SK-N-SH (cell line): ENCODE measurements at regions not wholly inside any gene's neighbourhood (a gene's known extent, or its start where the extent isn't known, plus 50 kb on each side); places are given as distances from the start of the nearest gene placed in this dataset.

Experiments
- CTCF ChIA-PET: fragments of 300-600, 350-600 bp; formaldehyde crosslinking; extraction: SDS; loops from one replicate; lab custom pipeline; 2021; lab: Yijun Ruan, JAX
- POLR2A ChIA-PET: fragments of 350-600 bp; sonication (Branson Sonifier 250); formaldehyde crosslinking; extraction: SDS; loops from one replicate; lab custom pipeline; 2020; ENCODE audit warnings: antibody characterized with exemption, inconsistent platforms; lab: Yijun Ruan, JAX
- DNase-seq: peaks from one replicate; pipeline ENCODE4 v3.0.0; 2012
- H2AFZ ChIP-seq: fragments of 200-600 bp; sonication (generic); 2 replicates; pipeline ENCODE4 v1.8.1; 2016; ENCODE audit warnings: antibody characterized with exemption, mild to moderate bottlenecking, low read depth
- H3F3A ChIP-seq: fragments of 200-600 bp; sonication (generic); replicated peaks from 2 replicates; pipeline ENCODE3; 2016; ENCODE audit warnings: antibody characterized with exemption, mild to moderate bottlenecking; ENCODE audit not compliant: insufficient read depth
- H3K27ac ChIP-seq, 2 experiments: fragments of 200-500 bp in 1 of 2; fragments of 200-600 bp in 1 of 2; sonication (Bioruptor generic) in 1 of 2; sonication (generic), shearing (Covaris generic) in 1 of 2; 2 replicates each; pipeline versions ENCODE4 v1.5.1 to v1.6.1; 2014 to 2016; ENCODE audit warnings: low read depth in 2 of 2, inconsistent platforms in 1 of 2, low read length in 1 of 2, mild to moderate bottlenecking in 1 of 2, mixed read lengths in 1 of 2
- H3K27me3 ChIP-seq: fragments of 200-600 bp; sonication (generic), shearing (Covaris generic); 2 replicates; pipeline ENCODE4 v1.6.1; 2016; ENCODE audit warnings: mixed run types; ENCODE audit not compliant: insufficient read depth
- H3K36me3 ChIP-seq, 2 experiments: fragments of 200-500 bp in 1 of 2; fragments of 200-600 bp in 1 of 2; sonication (Bioruptor generic) in 1 of 2; sonication (generic) in 1 of 2; replicated peaks in 1 of 2; 2 replicates each; pipeline versions ENCODE3 to v1.5.1; 2014 to 2016; ENCODE audit warnings: low read length in 1 of 2, mild to moderate bottlenecking in 1 of 2; ENCODE audit not compliant: insufficient read depth in 2 of 2, control insufficient read depth in 1 of 2
- H3K4me1 ChIP-seq, 2 experiments: fragments of 200-500 bp in 1 of 2; fragments of 200-600 bp in 1 of 2; sonication (Bioruptor generic) in 1 of 2; sonication (generic), shearing (Covaris generic) in 1 of 2; 2 replicates each; pipeline versions ENCODE4 v1.5.1 to v1.6.1; 2014 to 2016; ENCODE audit warnings: low read depth in 1 of 2, low read length in 1 of 2, mixed run types in 1 of 2; ENCODE audit not compliant: insufficient read depth in 2 of 2, control insufficient read depth in 1 of 2
- H3K4me2 ChIP-seq: fragments of 200-600 bp; sonication (generic), shearing (Covaris generic); 2 replicates; pipeline ENCODE4 v1.6.1; 2017; ENCODE audit warnings: mixed run types
- H3K4me3 ChIP-seq, 2 experiments: fragments of 200-500 bp in 1 of 2; fragments of 200-600 bp in 1 of 2; sonication (Bioruptor generic) in 1 of 2; sonication (generic), shearing (Covaris generic) in 1 of 2; 2 replicates each; pipeline versions ENCODE4 v1.5.1 to v1.8.1; 2014 to 2016; ENCODE audit warnings: low read depth in 2 of 2, inconsistent platforms in 1 of 2, low read length in 1 of 2, mild to moderate bottlenecking in 1 of 2, mixed read lengths in 1 of 2, moderate library complexity in 1 of 2
- H3K79me2 ChIP-seq: fragments of 200-600 bp; sonication (generic); 2 replicates; pipeline ENCODE4 v1.8.1; 2017; ENCODE audit warnings: mild to moderate bottlenecking; ENCODE audit not compliant: insufficient read depth
- H3K9ac ChIP-seq: fragments of 200-600 bp; sonication (generic); 2 replicates; pipeline ENCODE4 v1.6.1; 2017; ENCODE audit warnings: mixed run types
- H3K9me2 ChIP-seq: fragments of 200-600 bp; sonication (generic); 2 replicates; pipeline ENCODE4 v1.6.1; 2017; ENCODE audit warnings: mixed run types
- H3K9me3 ChIP-seq: fragments of 200-600 bp; sonication (generic); 2 replicates; pipeline ENCODE4 v1.6.1; 2017; ENCODE audit warnings: mixed run types, mild to moderate bottlenecking, moderate library complexity
- H4K20me1 ChIP-seq: fragments of 200-600 bp; sonication (generic); 2 replicates; pipeline ENCODE4 v1.6.1; 2017; ENCODE audit warnings: mild to moderate bottlenecking, mixed run types; ENCODE audit not compliant: insufficient read depth
- CHD2 ChIP-seq: fragments of 150-350 bp; IDR thresholded peaks from 2 replicates; pipeline ENCODE4 v1.6.1; 2018; ENCODE audit warnings: low read length; ENCODE audit not compliant: partially characterized antibody
- ELF1 ChIP-seq: IDR thresholded peaks from 2 replicates; pipeline ENCODE4 v1.4.0; 2012
- FOXM1 ChIP-seq: IDR thresholded peaks from 2 replicates; pipeline ENCODE4 v1.4.0; 2012; ENCODE audit warnings: low read depth, mild to moderate bottlenecking
- GABPA ChIP-seq: IDR thresholded peaks from 2 replicates; pipeline ENCODE4 v1.4.0; 2012; ENCODE audit warnings: low read depth, mild to moderate bottlenecking
- GATA2 ChIP-seq: sonication (generic); formaldehyde crosslinking; IDR thresholded peaks from 2 replicates; pipeline ENCODE4 v1.5.0; 2020; ENCODE audit warnings: mild to moderate bottlenecking, missing genetic modification reagents
- MXI1 ChIP-seq: IDR thresholded peaks from 2 replicates; pipeline ENCODE4 v1.6.1; 2012; ENCODE audit warnings: mild to moderate bottlenecking, low read depth, low read length, improper control_type of control experiment
- NFIC ChIP-seq: IDR thresholded peaks from 2 replicates; pipeline ENCODE4 v1.4.0; 2012; ENCODE audit warnings: borderline replicate concordance
- NRF1 ChIP-seq: IDR thresholded peaks from 2 replicates; pipeline ENCODE4 v1.6.1; 2012; ENCODE audit warnings: low read depth, mild to moderate bottlenecking, low read length
- POLR2AphosphoS5 ChIP-seq: IDR thresholded peaks from 2 replicates; pipeline ENCODE4 v1.6.1; 2012; ENCODE audit warnings: low read depth, low read length
- RAD21 ChIP-seq: IDR thresholded peaks from 2 replicates; pipeline ENCODE4 v1.6.1; 2012; ENCODE audit warnings: mild to moderate bottlenecking, low read length
- RCOR1 ChIP-seq: fragments of 150-350 bp; IDR thresholded peaks from 2 replicates; pipeline ENCODE4 v1.6.1; 2017; ENCODE audit warnings: antibody characterized with exemption, low read length
- RFX5 ChIP-seq: IDR thresholded peaks from 2 replicates; pipeline ENCODE4 v1.6.1; 2012; ENCODE audit warnings: mild to moderate bottlenecking, improper control_type of control experiment, low read length
- RXRA ChIP-seq: IDR thresholded peaks from 2 replicates; pipeline ENCODE4 v1.4.0; 2012; ENCODE audit warnings: low read depth, mild to moderate bottlenecking, borderline replicate concordance
- SMC3 ChIP-seq: IDR thresholded peaks from 2 replicates; pipeline ENCODE4 v1.6.1; 2012; ENCODE audit warnings: low read depth, low read length, improper control_type of control experiment
- TAF1 ChIP-seq: IDR thresholded peaks from 2 replicates; pipeline ENCODE4 v1.6.1; 2012; ENCODE audit warnings: low read depth, mild to moderate bottlenecking, low read length, moderate library complexity, borderline replicate concordance
- ZBTB33 ChIP-seq: IDR thresholded peaks from 2 replicates; pipeline ENCODE4 v1.4.0; 2012; ENCODE audit warnings: low read depth, borderline replicate concordance
- WGBS: methylation state at CpG from one replicate; pipeline ENCODE4 v1.1.6; 2017; ENCODE audit warnings: low lambda C conversion rate; 5-methylcytosine and 5-hydroxymethylcytosine counted together
- TF ChIP-seq, protein P1 (sequence below): IDR thresholded peaks from 2 replicates; pipeline ENCODE4 v1.4.0; 2012; ENCODE audit warnings: low read depth, borderline replicate concordance
- TF ChIP-seq, protein P2 (sequence below): fragments of 200-600 bp; sonication (generic); IDR thresholded peaks from 2 replicates; pipeline ENCODE4 v1.6.1; 2017; ENCODE audit warnings: antibody characterized with exemption, mild to moderate bottlenecking, moderate library complexity
- TF ChIP-seq, protein P3 (sequence below): fragments of 150-350 bp; IDR thresholded peaks from 2 replicates; pipeline ENCODE4 v1.6.1; 2016; ENCODE audit warnings: mild to moderate bottlenecking, low read depth, low read length

DNA sequence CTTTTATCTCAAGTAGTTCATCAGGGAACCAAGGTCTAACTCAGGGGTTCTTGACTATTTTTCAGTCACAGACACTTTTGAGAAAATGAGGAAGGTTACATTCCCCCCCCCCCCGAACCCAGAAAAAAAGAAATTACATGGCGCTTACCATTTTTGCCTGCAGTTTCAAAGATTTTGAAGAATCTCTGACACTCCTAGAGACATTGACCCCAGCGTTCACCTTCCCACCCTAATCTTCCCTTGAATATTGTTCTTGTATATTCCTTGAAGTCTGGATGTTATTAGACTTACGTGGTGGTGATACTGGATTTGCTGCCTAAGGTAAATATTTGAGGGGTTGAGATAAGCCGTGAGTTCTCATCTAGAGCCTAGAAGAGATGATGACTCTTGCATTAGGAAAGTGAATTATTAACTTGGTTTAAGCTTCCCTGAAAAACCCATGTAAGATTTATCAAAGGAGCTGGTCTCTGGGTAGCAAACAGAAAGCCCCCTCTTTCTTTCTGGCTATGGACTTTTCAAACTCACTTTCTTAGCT lies 245.7 kb upstream of the FOXK1 start:
- no peaks in the 10 kb centered on the region for H4K20me1 ChIP-seq
- ChIA-PET POLR2A (no interaction called here), CTCF (interaction anchor here (1.2 kb wide), 1 partner anchor 175 kb away, joined by 3 read pairs; no protein-coding TSS in a partner anchor)
- H3K79me2 ChIP-seq: no peaks in the 10 kb centered on the region
- H2AFZ ChIP-seq: no peak overlapping the region
- no peak overlapping the region for H3K9ac ChIP-seq
- WGBS: 17% methylated on average over 5 of the region's 5 CpGs
- no peaks in the 10 kb centered on the region for H3K9me2 ChIP-seq
- no peaks in the 10 kb centered on the region for H3F3A ChIP-seq
- H3K4me2 ChIP-seq: no peak overlapping the region
- no peaks in the 10 kb centered on the region for H3K36me3 ChIP-seq
- no peak overlapping the region for H3K27ac ChIP-seq
- H3K27me3 ChIP-seq: no peaks in the 10 kb centered on the region
- TF ChIP-seq, protein P1, sequence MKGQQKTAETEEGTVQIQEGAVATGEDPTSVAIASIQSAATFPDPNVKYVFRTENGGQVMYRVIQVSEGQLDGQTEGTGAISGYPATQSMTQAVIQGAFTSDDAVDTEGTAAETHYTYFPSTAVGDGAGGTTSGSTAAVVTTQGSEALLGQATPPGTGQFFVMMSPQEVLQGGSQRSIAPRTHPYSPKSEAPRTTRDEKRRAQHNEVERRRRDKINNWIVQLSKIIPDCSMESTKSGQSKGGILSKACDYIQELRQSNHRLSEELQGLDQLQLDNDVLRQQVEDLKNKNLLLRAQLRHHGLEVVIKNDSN: no peak
- TF ChIP-seq RCOR1: no peak
- no peak for TF ChIP-seq MXI1
- TF ChIP-seq ELF1: no peak
- TF ChIP-seq GABPA: no peak
- no peak for TF ChIP-seq SMC3
- no peak for TF ChIP-seq RXRA
- no peak for TF ChIP-seq RAD21
- TF ChIP-seq NFIC: no peak
- TF ChIP-seq TAF1: no peak
- TF ChIP-seq RFX5: no peak
- TF ChIP-seq, protein P2, sequence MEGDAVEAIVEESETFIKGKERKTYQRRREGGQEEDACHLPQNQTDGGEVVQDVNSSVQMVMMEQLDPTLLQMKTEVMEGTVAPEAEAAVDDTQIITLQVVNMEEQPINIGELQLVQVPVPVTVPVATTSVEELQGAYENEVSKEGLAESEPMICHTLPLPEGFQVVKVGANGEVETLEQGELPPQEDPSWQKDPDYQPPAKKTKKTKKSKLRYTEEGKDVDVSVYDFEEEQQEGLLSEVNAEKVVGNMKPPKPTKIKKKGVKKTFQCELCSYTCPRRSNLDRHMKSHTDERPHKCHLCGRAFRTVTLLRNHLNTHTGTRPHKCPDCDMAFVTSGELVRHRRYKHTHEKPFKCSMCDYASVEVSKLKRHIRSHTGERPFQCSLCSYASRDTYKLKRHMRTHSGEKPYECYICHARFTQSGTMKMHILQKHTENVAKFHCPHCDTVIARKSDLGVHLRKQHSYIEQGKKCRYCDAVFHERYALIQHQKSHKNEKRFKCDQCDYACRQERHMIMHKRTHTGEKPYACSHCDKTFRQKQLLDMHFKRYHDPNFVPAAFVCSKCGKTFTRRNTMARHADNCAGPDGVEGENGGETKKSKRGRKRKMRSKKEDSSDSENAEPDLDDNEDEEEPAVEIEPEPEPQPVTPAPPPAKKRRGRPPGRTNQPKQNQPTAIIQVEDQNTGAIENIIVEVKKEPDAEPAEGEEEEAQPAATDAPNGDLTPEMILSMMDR: no peak
- TF ChIP-seq POLR2AphosphoS5: no peak
- no peak for TF ChIP-seq NRF1
- TF ChIP-seq GATA2 (CRISPR knock-in tag): no peak
- TF ChIP-seq, protein P3, sequence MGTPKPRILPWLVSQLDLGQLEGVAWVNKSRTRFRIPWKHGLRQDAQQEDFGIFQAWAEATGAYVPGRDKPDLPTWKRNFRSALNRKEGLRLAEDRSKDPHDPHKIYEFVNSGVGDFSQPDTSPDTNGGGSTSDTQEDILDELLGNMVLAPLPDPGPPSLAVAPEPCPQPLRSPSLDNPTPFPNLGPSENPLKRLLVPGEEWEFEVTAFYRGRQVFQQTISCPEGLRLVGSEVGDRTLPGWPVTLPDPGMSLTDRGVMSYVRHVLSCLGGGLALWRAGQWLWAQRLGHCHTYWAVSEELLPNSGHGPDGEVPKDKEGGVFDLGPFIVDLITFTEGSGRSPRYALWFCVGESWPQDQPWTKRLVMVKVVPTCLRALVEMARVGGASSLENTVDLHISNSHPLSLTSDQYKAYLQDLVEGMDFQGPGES: no peak
- no peak for TF ChIP-seq CHD2
- TF ChIP-seq ZBTB33: no peak
- no peak for TF ChIP-seq FOXM1
- H3K4me1 ChIP-seq: no peaks in the 10 kb centered on the region
- H3K9me3 ChIP-seq: no peaks in the 10 kb centered on the region
- H3K4me3 ChIP-seq: no peak overlapping the region
- DNase-seq: no peak
